Retina (tissue), 1 donor: ENCODE measurements at regions not wholly inside any gene's neighbourhood (a gene's known extent, or its start where the extent isn't known, plus 50 kb on each side); places are given as distances from the start of the nearest gene placed in this dataset.
"Not testable (repeated sequence)": the region's sequence is repeated elsewhere in the genome, so short reads cannot be mapped to it uniquely, and the experiment has no call there.

Experiments
- DNase-seq: peaks from one replicate; pipeline ENCODE4 v3.0.0-alpha.2; 2016

- DNase-seq: peak; percentile 10
These were observed 194.6 kb upstream of the MEIS1 start for GRCh38 chr2:66240286-66240685.

GRCh38 chr2:66239655-66240054 lies 195.3 kb upstream of the MEIS1 start:
- DNase-seq: peak; percentile 49

GRCh38 chr2:66237803-66238379 lies 197.0 kb upstream of the MEIS1 start:
- DNase-seq: peak; percentile 19

GRCh38 chr2:66236816-66237802 lies 197.8 kb upstream of the MEIS1 start:
- DNase-seq: peak; percentile 8

GRCh38 chr2:66236067-66236685 lies 198.7 kb upstream of the MEIS1 start:
- DNase-seq: no peak

GRCh38 chr2:66235428-66235827 lies 199.5 kb upstream of the MEIS1 start:
- DNase-seq: no peak

- DNase-seq: no peak
These were observed 200.9 kb upstream of the MEIS1 start for GRCh38 chr2:66233981-66234380.

GRCh38 chr2:66228128-66228547 lies 206.8 kb upstream of the MEIS1 start:
- DNase-seq: no peak

- DNase-seq: no peak
These were observed 217.8 kb upstream of the MEIS1 start for GRCh38 chr2:66217039-66217585.

GRCh38 chr2:66212749-66213148 lies 222.2 kb upstream of the MEIS1 start:
- no peak for DNase-seq

- no peak for DNase-seq
These were observed 232.3 kb upstream of the MEIS1 start for GRCh38 chr2:66202586-66202985.

- no peak for DNase-seq
These were observed 233.7 kb upstream of the MEIS1 start for GRCh38 chr2:66201242-66201641.

GRCh38 chr2:66198873-66199272 lies 236.1 kb upstream of the MEIS1 start:
- DNase-seq: no peak

GRCh38 chr2:66192888-66193287 lies 242.0 kb upstream of the MEIS1 start:
- DNase-seq: no peak

- DNase-seq: no peak
These were observed 243.6 kb upstream of the MEIS1 start for GRCh38 chr2:66191311-66191710.

GRCh38 chr2:66189553-66189952 lies 245.4 kb upstream of the MEIS1 start:
- no peak for DNase-seq

GRCh38 chr2:66186537-66186936 lies 248.4 kb upstream of the MEIS1 start:
- no peak for DNase-seq

- DNase-seq: no peak
These were observed 249.3 kb upstream of the MEIS1 start for GRCh38 chr2:66185497-66186054.

- not testable (repeated sequence) for DNase-seq
These were observed 257.7 kb upstream of the MEIS1 start for GRCh38 chr2:66177128-66177796.

- no peak for DNase-seq
These were observed 260.4 kb upstream of the MEIS1 start for GRCh38 chr2:66174491-66174890.

- no peak for DNase-seq
These were observed 261.3 kb upstream of the MEIS1 start for GRCh38 chr2:66173645-66174044.

GRCh38 chr2:66171530-66171929 lies 263.4 kb upstream of the MEIS1 start:
- no peak for DNase-seq
